ENCODE measurements at regions not wholly inside any gene's neighbourhood (a gene's known extent, or its start where the extent isn't known, plus 50 kb on each side); places are given as distances from the start of the nearest gene placed in this dataset.

GRCh38 chr7:68707159-68707558 is 891.1 kb upstream of the AUTS2 start:
- Histone ChIP-seq H3K4me1 (ENCODE audit: control insufficient read depth, insufficient read depth, low read length) (peaks cover 2% of the 10 kb centered on the region; the same call in 1 of the 2 replicates), H2BK120ac (ENCODE audit: low read depth, low read length) (peak overlapping the region; percentile 72), H3K23ac (ENCODE audit: low read depth, low read length) (no peak overlapping the region), H2BK15ac (ENCODE audit: low read depth, low read length) (0 out of 3 replicates have a peak overlapping the region, but pooled peaks have one; percentile 17), H3K4me3 (ENCODE audit: insufficient read depth, low read depth, low read length) (no peak overlapping the region), H3K56ac (ENCODE audit: extremely low read depth, insufficient read depth, low read length) (no peak overlapping the region), H4K5ac (ENCODE audit: low read depth, low read length) (no peak overlapping the region), H2AK9ac (replicated peaks; ENCODE audit: low read depth, low read length, poor library complexity) (no peak overlapping the region), H3K36me3 (ENCODE audit: control insufficient read depth, insufficient read depth, low read length) (no peaks in the 10 kb centered on the region), H3K18ac (ENCODE audit: low read depth, low read length) (no peak overlapping the region; the same call in 1 of the 2 replicates), H3K9me1 (ENCODE audit: insufficient read depth, low read length) (no peaks in the 10 kb centered on the region), H3K27me3 (ENCODE audit: control insufficient read depth, insufficient read depth, low read length) (no peaks in the 10 kb centered on the region), H3K9ac (ENCODE audit: low read depth, low read length) (no peak overlapping the region), H3K4me2 (ENCODE audit: low read depth, low read length) (no peak overlapping the region), H3K4ac (ENCODE audit: low read depth, low read length) (no peak overlapping the region; the same call in none of the 2 replicates), H4K91ac (ENCODE audit: insufficient read depth, low read depth, low read length) (peak overlapping the region; percentile 37; the same call in 1 of the 2 replicates), H2BK5ac (ENCODE audit: low read depth, low read length, poor library complexity, severe bottlenecking) (no peak overlapping the region), H3K14ac (replicated peaks; ENCODE audit: low read depth, low read length) (peak overlapping the region; percentile 51; the same call in 1 of the 2 replicates), H3K27ac (ENCODE audit: insufficient read depth, low read length) (peak overlapping the region; percentile 45; the same call in 1 of the 2 replicates), H4K8ac (ENCODE audit: low read depth in 2 of 2, low read length in 2 of 2) (peak overlapping the region in 1 of 2 experiments; percentile 28; a peak in 2 of 4 replicates), H4K20me1 (ENCODE audit: insufficient read depth, low read length) (no peaks in the 10 kb centered on the region), H2BK20ac (ENCODE audit: low read depth, low read length) (peak overlapping the region; percentile 72), H3K79me1 (ENCODE audit: low read depth in 1 of 2, low read length in 2 of 2) (no peaks in the 10 kb centered on the region), H2AK5ac (ENCODE audit: low read depth, low read length) (no peak overlapping the region), H3K9me3 (ENCODE audit: control insufficient read depth, insufficient read depth, low read length) (no peaks in the 10 kb centered on the region; the same call in 1 of the 2 replicates), H2AFZ (replicated peaks; ENCODE audit: low read length, poor library complexity) (peak overlapping the region; percentile 51)
- in situ Hi-C loops (cut with MboI; ENCODE audit: low sequenced_read_pairs) (no loop called here), intact Hi-C loops (cut with micrococcal nuclease) (no loop called here), dilution Hi-C loops (cut with HindIII; ENCODE audit: low sequenced_read_pairs, unreplicated experiment) (no loop called here)
- TF ChIP-seq CEBPB (IDR thresholded peaks at IDR 0.05; ENCODE audit: low read depth, low read length) (no peak), MAZ (IDR thresholded peaks at IDR 0.05; ENCODE audit: borderline replicate concordance, low read depth, low read length) (no peak), CHD1 (IDR thresholded peaks at IDR 0.05; ENCODE audit: low read depth, low read length) (no peak)
- TF ChIP-seq, protein P1, sequence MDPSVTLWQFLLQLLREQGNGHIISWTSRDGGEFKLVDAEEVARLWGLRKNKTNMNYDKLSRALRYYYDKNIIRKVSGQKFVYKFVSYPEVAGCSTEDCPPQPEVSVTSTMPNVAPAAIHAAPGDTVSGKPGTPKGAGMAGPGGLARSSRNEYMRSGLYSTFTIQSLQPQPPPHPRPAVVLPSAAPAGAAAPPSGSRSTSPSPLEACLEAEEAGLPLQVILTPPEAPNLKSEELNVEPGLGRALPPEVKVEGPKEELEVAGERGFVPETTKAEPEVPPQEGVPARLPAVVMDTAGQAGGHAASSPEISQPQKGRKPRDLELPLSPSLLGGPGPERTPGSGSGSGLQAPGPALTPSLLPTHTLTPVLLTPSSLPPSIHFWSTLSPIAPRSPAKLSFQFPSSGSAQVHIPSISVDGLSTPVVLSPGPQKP (IDR thresholded peaks at IDR 0.05; ENCODE audit: borderline replicate concordance, low read depth, low read length), result no peak
- TF ChIP-seq, protein P2, sequence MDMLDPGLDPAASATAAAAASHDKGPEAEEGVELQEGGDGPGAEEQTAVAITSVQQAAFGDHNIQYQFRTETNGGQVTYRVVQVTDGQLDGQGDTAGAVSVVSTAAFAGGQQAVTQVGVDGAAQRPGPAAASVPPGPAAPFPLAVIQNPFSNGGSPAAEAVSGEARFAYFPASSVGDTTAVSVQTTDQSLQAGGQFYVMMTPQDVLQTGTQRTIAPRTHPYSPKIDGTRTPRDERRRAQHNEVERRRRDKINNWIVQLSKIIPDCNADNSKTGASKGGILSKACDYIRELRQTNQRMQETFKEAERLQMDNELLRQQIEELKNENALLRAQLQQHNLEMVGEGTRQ (IDR thresholded peaks at IDR 0.05; ENCODE audit: low read depth, low read length), result no peak
- DNase-seq, result no peak
- POLR2A ChIA-PET (ENCODE audit: unreplicated experiment), result no interaction called here
- no TSS peak for BruUV-seq (replicated peaks)
- CTCF ChIA-PET, result no interaction called here
- no peak for ATAC-seq (ENCODE audit: low read depth)
- no CpG with 5 or more reads among the region's 5 CpGs for WGBS, 2 experiments (ENCODE audit: extremely low coverage in 2 of 2, insufficient read length in 1 of 2)

Measured in IMR-90 (cell line).